ENCODE measurements at regions not wholly inside any gene's neighbourhood (a gene's known extent, or its start where the extent isn't known, plus 50 kb on each side); places are given as distances from the start of the nearest gene placed in this dataset.

GRCh38 chr13:72101768-72102400, 234.9 kb upstream of the DACH1 start:
- Histone ChIP-seq H3K36me3 (no peaks in the 10 kb centered on the region), H3K9me3 (peaks cover 0 to 6% (median 0%) of the 10 kb centered on the region in 12 donors), H3K4me3 (no peak overlapping the region), H3K4me1 (no peaks in the 10 kb centered on the region), H3K27me3 (no peaks in the 10 kb centered on the region), H3K27ac (no peak overlapping the region)
- DNase-seq: no peak
- 78 to 82% (median 81%) methylated on average over 3 of the region's 3 CpGs for WGBS, 4 donors
- intact Hi-C loops (cut with DNase I): no loop called here
- ATAC-seq: no peak
- TF ChIP-seq POLR2A (IDR thresholded peaks at IDR 0.05) (no peak), CTCF (IDR thresholded peaks at IDR 0.05) (no peak)

GRCh38 chr13:72100339-72100738, 233.3 kb upstream of the DACH1 start:
- ATAC-seq: no peak
- H3K4me3 ChIP-seq: no peak overlapping the region
- H3K36me3 ChIP-seq: no peaks in the 10 kb centered on the region
- 47 to 76% (median 48%) methylated on average over 2 of the region's 2 CpGs for WGBS, 4 donors
- H3K27ac ChIP-seq: no peak overlapping the region
- no peaks in the 10 kb centered on the region for H3K27me3 ChIP-seq
- TF ChIP-seq POLR2A (IDR thresholded peaks at IDR 0.05) (no peak), CTCF (IDR thresholded peaks at IDR 0.05) (no peak)
- DNase-seq: no peak
- H3K4me1 ChIP-seq: no peaks in the 10 kb centered on the region
- intact Hi-C loops (cut with DNase I): no loop called here
- H3K9me3 ChIP-seq: no peaks in the 10 kb centered on the region

GRCh38 chr13:72097568-72097967, 230.6 kb upstream of the DACH1 start:
- intact Hi-C loops (cut with DNase I): no loop called here
- TF ChIP-seq POLR2A (IDR thresholded peaks at IDR 0.05) (no peak), CTCF (IDR thresholded peaks at IDR 0.05) (no peak)

GRCh38 chr13:72093262-72093661, 226.3 kb upstream of the DACH1 start:
- Histone ChIP-seq H3K4me1 (no peaks in the 10 kb centered on the region), H3K4me3 (no peak overlapping the region), H3K27me3 (no peaks in the 10 kb centered on the region), H3K36me3 (no peaks in the 10 kb centered on the region), H3K9me3 (no peaks in the 10 kb centered on the region), H3K27ac (no peak overlapping the region)
- intact Hi-C loops (cut with DNase I): no loop called here
- no peak for TF ChIP-seq POLR2A (IDR thresholded peaks at IDR 0.05)
- 94 to 97% (median 95%) methylated on average over 2 of the region's 2 CpGs for WGBS, 4 donors
- DNase-seq (no peak), ATAC-seq (no peak)

More at GRCh38 chr13:72097568-72097967, 230.6 kb upstream of the DACH1 start:
- no peak for DNase-seq
- no peaks in the 10 kb centered on the region for H3K4me1 ChIP-seq
- no peaks in the 10 kb centered on the region for H3K9me3 ChIP-seq
- no peaks in the 10 kb centered on the region for H3K27me3 ChIP-seq
- no peak overlapping the region for H3K27ac ChIP-seq
- no peaks in the 10 kb centered on the region for H3K36me3 ChIP-seq
- H3K4me3 ChIP-seq: no peak overlapping the region
- ATAC-seq: no peak

GRCh38 chr13:72074663-72075062, 207.7 kb upstream of the DACH1 start:
- no peaks in the 10 kb centered on the region for H3K27me3 ChIP-seq
- intact Hi-C loops (cut with DNase I): no loop called here
- DNase-seq: no peak
- H3K27ac ChIP-seq: no peak overlapping the region
- no peaks in the 10 kb centered on the region for H3K36me3 ChIP-seq
- no peaks in the 10 kb centered on the region for H3K9me3 ChIP-seq
- ATAC-seq: no peak
- H3K4me3 ChIP-seq: no peak overlapping the region
- H3K4me1 ChIP-seq: no peaks in the 10 kb centered on the region
- WGBS, 4 donors: 73 to 79% (median 76%) methylated on average over 3 of the region's 3 CpGs
- TF ChIP-seq CTCF (IDR thresholded peaks at IDR 0.05) (no peak), POLR2A (IDR thresholded peaks at IDR 0.05) (no peak)

All from heart left ventricle (tissue), 16 donors.